DND-41 (cell line): ENCODE measurements at regions not wholly inside any gene's neighbourhood (a gene's known extent, or its start where the extent isn't known, plus 50 kb on each side); places are given as distances from the start of the nearest gene placed in this dataset.

Experiments
- ATAC-seq: fragments of 200-7000 bp; cut with Tn5 transposase; 3 replicates; pipeline ENCODE4 v1.9.1; 2021; ENCODE audit warnings: low read depth; ENCODE audit not compliant: insufficient read depth
- DNase-seq: peaks from one replicate; pipeline ENCODE4 v3.0.0-alpha.2; 2020
- H2AFZ ChIP-seq: 2 replicates; pipeline ENCODE4 v1.6.0; 2012; ENCODE audit warnings: low read depth, low read length
- H3K27ac ChIP-seq: 2 replicates; pipeline ENCODE4 v1.5.1; 2012; ENCODE audit warnings: low read length, inconsistent platforms
- H3K27me3 ChIP-seq: fragments of 200-600 bp; sonication (generic); 2 replicates; pipeline ENCODE4 v1.6.0; 2012; ENCODE audit warnings: low read length, mild to moderate bottlenecking, inconsistent platforms; ENCODE audit not compliant: insufficient read depth, poor library complexity
- H3K36me3 ChIP-seq: 2 replicates; pipeline ENCODE4 v1.5.1; 2012; ENCODE audit warnings: low read length, inconsistent platforms; ENCODE audit not compliant: insufficient read depth
- H3K4me1 ChIP-seq: 2 replicates; pipeline ENCODE4 v1.5.1; 2012; ENCODE audit warnings: mild to moderate bottlenecking, low read length; ENCODE audit not compliant: insufficient read depth
- H3K4me2 ChIP-seq: 2 replicates; pipeline ENCODE4 v1.6.0; 2012; ENCODE audit warnings: mild to moderate bottlenecking, moderate library complexity, low read length, inconsistent platforms; ENCODE audit not compliant: insufficient read depth
- H3K4me3 ChIP-seq, 2 experiments: fragments of 200-600 bp in 1 of 2; shearing (Covaris generic) in 1 of 2; 2 replicates each; pipeline ENCODE4 v1.5.1; 2012 to 2016; ENCODE audit warnings: inconsistent platforms in 2 of 2, low read length in 2 of 2, mild to moderate bottlenecking in 2 of 2, low read depth in 1 of 2, moderate library complexity in 1 of 2
- H3K79me2 ChIP-seq: 2 replicates; pipeline ENCODE4 v1.6.0; 2012; ENCODE audit warnings: low read length, inconsistent platforms; ENCODE audit not compliant: insufficient read depth
- H3K9ac ChIP-seq: 2 replicates; pipeline ENCODE4 v1.6.0; 2012; ENCODE audit warnings: low read depth, mild to moderate bottlenecking, inconsistent platforms, low read length, moderate library complexity
- H3K9me3 ChIP-seq: 2 replicates; pipeline ENCODE4 v1.5.1; 2012; ENCODE audit warnings: low read length, moderate library complexity, mild to moderate bottlenecking, inconsistent platforms; ENCODE audit not compliant: insufficient read depth, severe bottlenecking
- H4K20me1 ChIP-seq: 2 replicates; pipeline ENCODE4 v1.6.0; 2012; ENCODE audit warnings: low read length; ENCODE audit not compliant: insufficient read depth
- EZH2 ChIP-seq: IDR thresholded peaks from 3 replicates; pipeline ENCODE4 v1.6.1; 2012; ENCODE audit warnings: borderline replicate concordance, low read depth, mild to moderate bottlenecking, moderate library complexity, low read length, inconsistent platforms; ENCODE audit not compliant: severe bottlenecking
- TF ChIP-seq, protein P1 (sequence below): IDR thresholded peaks from 2 replicates; pipeline ENCODE4 v1.5.1; 2012; ENCODE audit warnings: borderline replicate concordance, low read length, moderate library complexity, mild to moderate bottlenecking; ENCODE audit not compliant: poor library complexity, severe bottlenecking; ENCODE audit errors: extremely low read depth

- ATAC-seq, result no peak
- TF ChIP-seq, protein P1, sequence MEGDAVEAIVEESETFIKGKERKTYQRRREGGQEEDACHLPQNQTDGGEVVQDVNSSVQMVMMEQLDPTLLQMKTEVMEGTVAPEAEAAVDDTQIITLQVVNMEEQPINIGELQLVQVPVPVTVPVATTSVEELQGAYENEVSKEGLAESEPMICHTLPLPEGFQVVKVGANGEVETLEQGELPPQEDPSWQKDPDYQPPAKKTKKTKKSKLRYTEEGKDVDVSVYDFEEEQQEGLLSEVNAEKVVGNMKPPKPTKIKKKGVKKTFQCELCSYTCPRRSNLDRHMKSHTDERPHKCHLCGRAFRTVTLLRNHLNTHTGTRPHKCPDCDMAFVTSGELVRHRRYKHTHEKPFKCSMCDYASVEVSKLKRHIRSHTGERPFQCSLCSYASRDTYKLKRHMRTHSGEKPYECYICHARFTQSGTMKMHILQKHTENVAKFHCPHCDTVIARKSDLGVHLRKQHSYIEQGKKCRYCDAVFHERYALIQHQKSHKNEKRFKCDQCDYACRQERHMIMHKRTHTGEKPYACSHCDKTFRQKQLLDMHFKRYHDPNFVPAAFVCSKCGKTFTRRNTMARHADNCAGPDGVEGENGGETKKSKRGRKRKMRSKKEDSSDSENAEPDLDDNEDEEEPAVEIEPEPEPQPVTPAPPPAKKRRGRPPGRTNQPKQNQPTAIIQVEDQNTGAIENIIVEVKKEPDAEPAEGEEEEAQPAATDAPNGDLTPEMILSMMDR, result no peak
- TF ChIP-seq EZH2, result no peak
- no peak for DNase-seq
- Histone ChIP-seq H4K20me1 (no peaks in the 10 kb centered on the region), H3K27me3 (peaks cover 9% of the 10 kb centered on the region), H2AFZ (no peak overlapping the region), H3K4me1 (no peaks in the 10 kb centered on the region), H3K4me3 (no peak overlapping the region), H3K79me2 (no peaks in the 10 kb centered on the region), H3K27ac (no peak overlapping the region), H3K4me2 (no peak overlapping the region), H3K9ac (no peak overlapping the region), H3K36me3 (no peaks in the 10 kb centered on the region), H3K9me3 (no peaks in the 10 kb centered on the region)
Measured at GRCh38 chr12:105835580-105836241, 303.0 kb downstream of the NUAK1 start.

- Histone ChIP-seq H3K4me2 (no peak overlapping the region), H3K79me2 (no peaks in the 10 kb centered on the region), H3K9ac (no peak overlapping the region), H3K4me3 (no peak overlapping the region), H3K9me3 (no peaks in the 10 kb centered on the region), H3K27ac (no peak overlapping the region), H3K27me3 (peaks cover 9% of the 10 kb centered on the region), H2AFZ (no peak overlapping the region), H3K4me1 (no peaks in the 10 kb centered on the region), H4K20me1 (no peaks in the 10 kb centered on the region), H3K36me3 (no peaks in the 10 kb centered on the region)
- DNase-seq (no peak), ATAC-seq (no peak)
- TF ChIP-seq EZH2, result no peak
- TF ChIP-seq, protein P1, result no peak
Measured at GRCh38 chr12:105836242-105836622, 302.5 kb downstream of the NUAK1 start.

DNA sequence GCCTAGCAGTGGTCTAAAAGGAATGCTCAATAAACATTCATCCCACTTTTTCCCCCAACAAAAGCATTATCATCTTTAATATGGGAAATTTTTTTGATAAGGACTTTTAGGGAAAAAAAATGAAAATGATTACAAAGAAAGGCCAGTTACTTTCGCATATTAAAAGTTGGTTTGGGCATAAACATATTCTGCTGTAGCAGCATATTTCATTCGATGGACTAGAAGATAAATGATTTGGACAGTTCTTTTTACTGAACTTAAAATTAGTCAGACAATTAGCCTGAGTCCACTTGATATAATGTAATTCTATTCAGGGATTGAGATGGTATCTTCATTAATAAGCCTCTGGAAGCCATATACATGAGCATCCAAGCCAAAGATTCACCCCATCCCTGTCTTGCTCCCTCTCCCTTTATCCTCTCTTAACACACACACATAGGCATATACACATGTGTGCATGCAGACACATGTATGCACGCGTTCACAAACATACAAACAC is 299.1 kb downstream of the NUAK1 start:
- Histone ChIP-seq H2AFZ (no peak overlapping the region), H3K4me2 (no peak overlapping the region), H4K20me1 (no peaks in the 10 kb centered on the region), H3K9me3 (no peaks in the 10 kb centered on the region), H3K4me3 (no peak overlapping the region), H3K9ac (no peak overlapping the region), H3K36me3 (no peaks in the 10 kb centered on the region), H3K27ac (no peak overlapping the region), H3K4me1 (no peaks in the 10 kb centered on the region), H3K79me2 (no peaks in the 10 kb centered on the region), H3K27me3 (peaks cover 9% of the 10 kb centered on the region)
- DNase-seq (no peak), ATAC-seq (no peak)
- TF ChIP-seq, protein P1, result no peak
- no peak for TF ChIP-seq EZH2
